Activated naive CD4-positive, alpha-beta T cell treated with anti-CD3 and anti-CD28 coated beads, Interleukin-2, amount 10 ng/mL, durations not matched to agents 7 days and 5 days (primary cell): ENCODE measurements at regions not wholly inside any gene's neighbourhood (a gene's known extent, or its start where the extent isn't known, plus 50 kb on each side); places are given as distances from the start of the nearest gene placed in this dataset.

ENCODE experiments used
- CTCF ChIA-PET: fragments of 350-600 bp; sonication (Branson Sonifier 250); formaldehyde crosslinking; loops from one replicate; lab custom pipeline; 2021; ENCODE audit warnings: antibody characterized with exemption; lab: Charles Lee
- DNase-seq: peaks from one replicate; pipeline ENCODE4 v3.0.0-alpha.2; 2020
- H3K27ac Mint-ChIP-seq: one replicate; pipeline ENCODE4 v1.8.0; 2021; ENCODE audit warnings: mild to moderate bottlenecking, moderate library complexity, mixed read lengths
- H3K27me3 Mint-ChIP-seq: one replicate; pipeline ENCODE4 v1.8.0; 2021; ENCODE audit warnings: mild to moderate bottlenecking, mixed read lengths
- H3K36me3 Mint-ChIP-seq: one replicate; pipeline ENCODE4 v1.8.0; 2021; ENCODE audit warnings: mixed read lengths
- H3K4me1 Mint-ChIP-seq: one replicate; pipeline ENCODE4 v1.8.0; 2021; ENCODE audit warnings: mixed read lengths
- H3K4me3 Mint-ChIP-seq: one replicate; pipeline ENCODE4 v1.8.0; 2021; ENCODE audit warnings: mild to moderate bottlenecking, moderate library complexity, mixed read lengths
- H3K9me3 Mint-ChIP-seq: one replicate; pipeline ENCODE4 v1.8.0; 2021; ENCODE audit warnings: mixed read lengths

GRCh38 chr15:62770752-62771151, 271.8 kb upstream of the TPM1 start:
- Mint-ChIP-seq H3K4me1 (no peaks in the 10 kb centered on the region), H3K36me3 (no peaks in the 10 kb centered on the region), H3K27ac (no peak overlapping the region), H3K27me3 (no peaks in the 10 kb centered on the region), H3K4me3 (no peak overlapping the region), H3K9me3 (no peaks in the 10 kb centered on the region)
- DNase-seq, result no peak
- CTCF ChIA-PET, result no interaction called here

- CTCF ChIA-PET, result no interaction called here
- H3K36me3 Mint-ChIP-seq, result no peaks in the 10 kb centered on the region
- DNase-seq, result no peak
- no peak overlapping the region for H3K4me3 Mint-ChIP-seq
- H3K27ac Mint-ChIP-seq, result no peak overlapping the region
- no peaks in the 10 kb centered on the region for H3K27me3 Mint-ChIP-seq
- no peaks in the 10 kb centered on the region for H3K4me1 Mint-ChIP-seq
- no peaks in the 10 kb centered on the region for H3K9me3 Mint-ChIP-seq
These were observed 271.3 kb upstream of the TPM1 start for GRCh38 chr15:62771234-62771633.

- Mint-ChIP-seq H3K4me1 (no peaks in the 10 kb centered on the region), H3K27ac (no peak overlapping the region)
- CTCF ChIA-PET, result no interaction called here
These were observed 269.0 kb upstream of the TPM1 start for GRCh38 chr15:62773369-62774165.

GRCh38 chr15:62775932-62776331, 266.6 kb upstream of the TPM1 start:
- DNase-seq, result no peak
- no peaks in the 10 kb centered on the region for H3K4me1 Mint-ChIP-seq
- CTCF ChIA-PET, result no interaction called here

More at GRCh38 chr15:62773369-62774165, 269.0 kb upstream of the TPM1 start:
- no peak overlapping the region for H3K4me3 Mint-ChIP-seq
- no peaks in the 10 kb centered on the region for H3K9me3 Mint-ChIP-seq
- DNase-seq, result no peak
- no peaks in the 10 kb centered on the region for H3K27me3 Mint-ChIP-seq
- H3K36me3 Mint-ChIP-seq, result no peaks in the 10 kb centered on the region

GRCh38 chr15:62777671-62778070, 264.9 kb upstream of the TPM1 start:
- H3K4me1 Mint-ChIP-seq, result no peaks in the 10 kb centered on the region
- H3K36me3 Mint-ChIP-seq, result no peaks in the 10 kb centered on the region
- peaks cover 12% of the 10 kb centered on the region for H3K27me3 Mint-ChIP-seq
- H3K9me3 Mint-ChIP-seq, result no peaks in the 10 kb centered on the region
- CTCF ChIA-PET, result no interaction called here
- no peak for DNase-seq
- no peak overlapping the region for H3K27ac Mint-ChIP-seq
- H3K4me3 Mint-ChIP-seq, result no peak overlapping the region

More at GRCh38 chr15:62775932-62776331, 266.6 kb upstream of the TPM1 start:
- Mint-ChIP-seq H3K4me3 (no peak overlapping the region), H3K9me3 (no peaks in the 10 kb centered on the region), H3K27me3 (no peaks in the 10 kb centered on the region), H3K36me3 (no peaks in the 10 kb centered on the region), H3K27ac (no peak overlapping the region)

GRCh38 chr15:62779036-62779770, 263.3 kb upstream of the TPM1 start:
- Mint-ChIP-seq H3K4me1 (no peaks in the 10 kb centered on the region), H3K9me3 (no peaks in the 10 kb centered on the region), H3K27ac (no peak overlapping the region), H3K36me3 (no peaks in the 10 kb centered on the region), H3K27me3 (peaks cover 12% of the 10 kb centered on the region), H3K4me3 (no peak overlapping the region)
- DNase-seq, result no peak
- CTCF ChIA-PET, result no interaction called here

- CTCF ChIA-PET, result no interaction called here
- Mint-ChIP-seq H3K4me1 (no peaks in the 10 kb centered on the region), H3K9me3 (no peaks in the 10 kb centered on the region), H3K36me3 (no peaks in the 10 kb centered on the region), H3K27ac (no peak overlapping the region), H3K4me3 (no peak overlapping the region), H3K27me3 (peaks cover 12% of the 10 kb centered on the region)
- DNase-seq, result no peak
These were observed 262.6 kb upstream of the TPM1 start for GRCh38 chr15:62779899-62780298.

- H3K4me1 Mint-ChIP-seq, result no peaks in the 10 kb centered on the region
- no peak for DNase-seq
- no peak overlapping the region for H3K4me3 Mint-ChIP-seq
- H3K27ac Mint-ChIP-seq, result no peak overlapping the region
- peaks cover 12% of the 10 kb centered on the region for H3K27me3 Mint-ChIP-seq
- CTCF ChIA-PET, result no interaction called here
- H3K36me3 Mint-ChIP-seq, result no peaks in the 10 kb centered on the region
- H3K9me3 Mint-ChIP-seq, result no peaks in the 10 kb centered on the region
These were observed 261.5 kb upstream of the TPM1 start for GRCh38 chr15:62781081-62781497.

- DNase-seq, result peak; percentile 24
- no peaks in the 10 kb centered on the region for H3K9me3 Mint-ChIP-seq
- no peaks in the 10 kb centered on the region for H3K36me3 Mint-ChIP-seq
- no peaks in the 10 kb centered on the region for H3K4me1 Mint-ChIP-seq
- CTCF ChIA-PET, result interaction anchor here (0.6 to 1.1 kb wide), 2 partner anchors 40 to 311 kb away, joined by 3 read pairs; no protein-coding TSS in a partner anchor
- H3K27me3 Mint-ChIP-seq, result peaks cover 12% of the 10 kb centered on the region
- H3K4me3 Mint-ChIP-seq, result no peak overlapping the region
- H3K27ac Mint-ChIP-seq, result no peak overlapping the region
These were observed 260.3 kb upstream of the TPM1 start for GRCh38 chr15:62782071-62782841.

- H3K27me3 Mint-ChIP-seq, result peaks cover 12% of the 10 kb centered on the region
- H3K4me3 Mint-ChIP-seq, result no peak overlapping the region
- H3K4me1 Mint-ChIP-seq, result no peaks in the 10 kb centered on the region
- no peak for DNase-seq
- H3K9me3 Mint-ChIP-seq, result no peaks in the 10 kb centered on the region
- H3K27ac Mint-ChIP-seq, result no peak overlapping the region
- H3K36me3 Mint-ChIP-seq, result no peaks in the 10 kb centered on the region
- CTCF ChIA-PET, result interaction anchor here (1.1 kb wide), 1 partner anchor 310 kb away, joined by 3 read pairs; no protein-coding TSS in a partner anchor
These were observed 259.7 kb upstream of the TPM1 start for GRCh38 chr15:62782896-62783295.

GRCh38 chr15:62783303-62783957, 259.1 kb upstream of the TPM1 start:
- no peak overlapping the region for H3K27ac Mint-ChIP-seq
- no peaks in the 10 kb centered on the region for H3K4me1 Mint-ChIP-seq
- H3K36me3 Mint-ChIP-seq, result no peaks in the 10 kb centered on the region
- peaks cover 12% of the 10 kb centered on the region for H3K27me3 Mint-ChIP-seq
- no peak for DNase-seq
- H3K9me3 Mint-ChIP-seq, result no peaks in the 10 kb centered on the region
- no peak overlapping the region for H3K4me3 Mint-ChIP-seq
- CTCF ChIA-PET, result no interaction called here

- CTCF ChIA-PET, result no interaction called here
- Mint-ChIP-seq H3K4me3 (no peak overlapping the region), H3K9me3 (no peaks in the 10 kb centered on the region), H3K27ac (no peak overlapping the region), H3K36me3 (no peaks in the 10 kb centered on the region), H3K4me1 (no peaks in the 10 kb centered on the region), H3K27me3 (peaks cover 10% of the 10 kb centered on the region)
- DNase-seq, result no peak
These were observed 256.4 kb upstream of the TPM1 start for GRCh38 chr15:62785881-62786828.

- H3K9me3 Mint-ChIP-seq, result no peaks in the 10 kb centered on the region
- CTCF ChIA-PET, result no interaction called here
- H3K27ac Mint-ChIP-seq, result no peak overlapping the region
- H3K27me3 Mint-ChIP-seq, result peaks cover 9% of the 10 kb centered on the region
- no peaks in the 10 kb centered on the region for H3K4me1 Mint-ChIP-seq
- H3K36me3 Mint-ChIP-seq, result no peaks in the 10 kb centered on the region
- H3K4me3 Mint-ChIP-seq, result no peak overlapping the region
- DNase-seq, result no peak
These were observed 255.1 kb upstream of the TPM1 start for GRCh38 chr15:62787401-62787800.
